Breast epithelium (tissue), 3 donors: ENCODE measurements at regions not wholly inside any gene's neighbourhood (a gene's known extent, or its start where the extent isn't known, plus 50 kb on each side); places are given as distances from the start of the nearest gene placed in this dataset.

Experiments used
- CTCF ChIP-seq, 3 donors: fragments of 450-650 bp; IDR thresholded peaks; one replicate each; pipeline ENCODE4 v1.5.1; 2016 to 2017; ENCODE audit warnings: antibody characterized with exemption in 3 of 3, mild to moderate bottlenecking in 3 of 3, moderate library complexity in 3 of 3
- POLR2A ChIP-seq: fragments of 450-650 bp; IDR thresholded peaks from one replicate; pipeline ENCODE4 v1.6.1; 2016; ENCODE audit warnings: antibody characterized with exemption, mild to moderate bottlenecking, moderate library complexity

GRCh38 chr1:195908121-195908520 is 700.1 kb downstream of the KCNT2 start:
- TF ChIP-seq CTCF (IDR thresholded peaks at IDR 0.05), result no peak
- no peak for TF ChIP-seq POLR2A
